Kidney (tissue), 13 donors: ENCODE measurements at regions not wholly inside any gene's neighbourhood (a gene's known extent, or its start where the extent isn't known, plus 50 kb on each side); places are given as distances from the start of the nearest gene placed in this dataset.

Source experiments
- DNase-seq, 5 donors: peaks; one replicate each; pipeline ENCODE4 v3.0.0-alpha.2; 2013 to 2020
- FAIRE-seq: peaks from 2 replicates; lab custom pipeline; 2012; peaks lifted over from hg19 to GRCh38; lab: Jason Lieb, UNC
- H3K27ac ChIP-seq, 2 donors: one replicate each; pipeline ENCODE4 v1.7.0; 2013; ENCODE audit warnings: low read depth in 2 of 2, low read length in 2 of 2, inconsistent platforms in 1 of 2
- H3K27me3 ChIP-seq: one replicate; pipeline ENCODE4 v1.7.1; 2013; ENCODE audit warnings: low read length, inconsistent platforms; ENCODE audit not compliant: control insufficient read depth, insufficient read depth
- H3K36me3 ChIP-seq, 3 donors: one replicate each; pipeline versions ENCODE4 v1.7.0 to v1.7.1; 2013; ENCODE audit warnings: low read length in 3 of 3, control low read depth in 1 of 3, inconsistent platforms in 1 of 3; ENCODE audit not compliant: insufficient read depth in 3 of 3, control insufficient read depth in 2 of 3
- H3K4me1 ChIP-seq, 3 donors: one replicate each; pipeline versions ENCODE4 v1.7.0 to v1.7.1; 2013; ENCODE audit warnings: low read length in 3 of 3, inconsistent platforms in 1 of 3, low read depth in 1 of 3; ENCODE audit not compliant: control insufficient read depth in 2 of 3, insufficient read depth in 2 of 3
- H3K4me3 ChIP-seq, 3 donors: one replicate each; pipeline versions ENCODE4 v1.7.0 to v1.8.1; 2013; ENCODE audit warnings: low read length in 3 of 3, control low read depth in 1 of 3, inconsistent platforms in 1 of 3
- H3K9ac ChIP-seq, 3 donors: one replicate each; pipeline versions ENCODE4 v1.7.0 to v1.7.1; 2013; ENCODE audit warnings: low read length in 3 of 3, control low read depth in 1 of 3, inconsistent platforms in 1 of 3
- H3K9me3 ChIP-seq, 3 donors: one replicate each; pipeline versions ENCODE4 v1.7.0 to v1.7.1; 2013; ENCODE audit warnings: low read length in 3 of 3, control low read depth in 1 of 3, inconsistent platforms in 1 of 3; ENCODE audit not compliant: control insufficient read depth in 2 of 3, insufficient read depth in 1 of 3
- CTCF ChIP-seq: IDR thresholded peaks from 3 replicates; pipeline ENCODE4 v1.5.1; 2012; ENCODE audit warnings: mild to moderate bottlenecking, moderate library complexity, borderline replicate concordance; ENCODE audit not compliant: insufficient read depth; ENCODE audit errors: extremely low read depth
- intact Hi-C: fragments of 100-400 bp; cut with DNase I; formaldehyde crosslinking; loops from one replicate; pipeline ENCODE4 v1.11.1; 2022
- donor health status: control.
- donor health status: control.
- donor health status: control.
- donor health status: control.
- donor health status: control.
- donor health status: DM: yes; HTN: yes; CAD: no.
- donor health status: Normal renal cell carcinoma (clear cell type).

GRCh38 chr6:79143320-79143898 is 65.4 kb upstream of the PHIP start:
- TF ChIP-seq CTCF = no peak
- intact Hi-C loops = no loop called here
- Histone ChIP-seq H3K9me3 (no peaks in the 10 kb centered on the region), H3K36me3 (no peaks in the 10 kb centered on the region), H3K27me3 (no peaks in the 10 kb centered on the region), H3K4me3 (peak overlapping the region in 1 of 3 donors; percentile 14), H3K9ac (no peak overlapping the region), H3K27ac (no peak overlapping the region), H3K4me1 (no peaks in the 10 kb centered on the region)
- no peak for FAIRE-seq
- DNase-seq = no peak

- Histone ChIP-seq H3K36me3 (no peaks in the 10 kb centered on the region), H3K9ac (no peak overlapping the region), H3K4me3 (no peak overlapping the region), H3K9me3 (peaks cover 0 to 14% (median 0%) of the 10 kb centered on the region in 3 donors), H3K4me1 (no peaks in the 10 kb centered on the region), H3K27ac (no peak overlapping the region), H3K27me3 (no peaks in the 10 kb centered on the region)
- TF ChIP-seq CTCF = no peak
- intact Hi-C loops = no loop called here
- FAIRE-seq = no peak
- DNase-seq = no peak
Measured at GRCh38 chr6:79138146-79138545, 60.1 kb upstream of the PHIP start.

GRCh38 chr6:79137671-79138070 is 59.6 kb upstream of the PHIP start:
- no peaks in the 10 kb centered on the region for H3K36me3 ChIP-seq
- DNase-seq (no peak), FAIRE-seq (no peak)
- H3K4me3 ChIP-seq = no peak overlapping the region
- intact Hi-C loops = no loop called here
- no peak for TF ChIP-seq CTCF
- no peak overlapping the region for H3K9ac ChIP-seq
- no peak overlapping the region for H3K27ac ChIP-seq
- peaks cover 0 to 14% (median 0%) of the 10 kb centered on the region in 3 donors for H3K9me3 ChIP-seq
- H3K27me3 ChIP-seq = no peaks in the 10 kb centered on the region
- H3K4me1 ChIP-seq = no peaks in the 10 kb centered on the region

GRCh38 chr6:79135973-79136470 is 58.0 kb upstream of the PHIP start:
- DNase-seq (no peak), FAIRE-seq (no peak)
- intact Hi-C loops = no loop called here
- Histone ChIP-seq H3K27me3 (no peaks in the 10 kb centered on the region), H3K4me1 (no peaks in the 10 kb centered on the region), H3K9me3 (peaks cover 0 to 14% (median 0%) of the 10 kb centered on the region in 3 donors), H3K27ac (no peak overlapping the region), H3K36me3 (no peaks in the 10 kb centered on the region), H3K4me3 (no peak overlapping the region), H3K9ac (no peak overlapping the region)
- no peak for TF ChIP-seq CTCF
